DND-41 (cell line): ENCODE measurements at regions not wholly inside any gene's neighbourhood (a gene's known extent, or its start where the extent isn't known, plus 50 kb on each side); places are given as distances from the start of the nearest gene placed in this dataset.

Experiments
- ATAC-seq: fragments of 200-7000 bp; cut with Tn5 transposase; 3 replicates; pipeline ENCODE4 v1.9.1; 2021; ENCODE audit warnings: low read depth; ENCODE audit not compliant: insufficient read depth
- DNase-seq: peaks from one replicate; pipeline ENCODE4 v3.0.0-alpha.2; 2020
- H2AFZ ChIP-seq: 2 replicates; pipeline ENCODE4 v1.6.0; 2012; ENCODE audit warnings: low read depth, low read length
- H3K27ac ChIP-seq: 2 replicates; pipeline ENCODE4 v1.5.1; 2012; ENCODE audit warnings: low read length, inconsistent platforms
- H3K27me3 ChIP-seq: fragments of 200-600 bp; sonication (generic); 2 replicates; pipeline ENCODE4 v1.6.0; 2012; ENCODE audit warnings: low read length, mild to moderate bottlenecking, inconsistent platforms; ENCODE audit not compliant: insufficient read depth, poor library complexity
- H3K36me3 ChIP-seq: 2 replicates; pipeline ENCODE4 v1.5.1; 2012; ENCODE audit warnings: low read length, inconsistent platforms; ENCODE audit not compliant: insufficient read depth
- H3K4me1 ChIP-seq: 2 replicates; pipeline ENCODE4 v1.5.1; 2012; ENCODE audit warnings: mild to moderate bottlenecking, low read length; ENCODE audit not compliant: insufficient read depth
- H3K4me2 ChIP-seq: 2 replicates; pipeline ENCODE4 v1.6.0; 2012; ENCODE audit warnings: mild to moderate bottlenecking, moderate library complexity, low read length, inconsistent platforms; ENCODE audit not compliant: insufficient read depth
- H3K4me3 ChIP-seq, 2 experiments: fragments of 200-600 bp in 1 of 2; shearing (Covaris generic) in 1 of 2; 2 replicates each; pipeline ENCODE4 v1.5.1; 2012 to 2016; ENCODE audit warnings: inconsistent platforms in 2 of 2, low read length in 2 of 2, mild to moderate bottlenecking in 2 of 2, low read depth in 1 of 2, moderate library complexity in 1 of 2
- H3K79me2 ChIP-seq: 2 replicates; pipeline ENCODE4 v1.6.0; 2012; ENCODE audit warnings: low read length, inconsistent platforms; ENCODE audit not compliant: insufficient read depth
- H3K9ac ChIP-seq: 2 replicates; pipeline ENCODE4 v1.6.0; 2012; ENCODE audit warnings: low read depth, mild to moderate bottlenecking, inconsistent platforms, low read length, moderate library complexity
- H3K9me3 ChIP-seq: 2 replicates; pipeline ENCODE4 v1.5.1; 2012; ENCODE audit warnings: low read length, moderate library complexity, mild to moderate bottlenecking, inconsistent platforms; ENCODE audit not compliant: insufficient read depth, severe bottlenecking
- H4K20me1 ChIP-seq: 2 replicates; pipeline ENCODE4 v1.6.0; 2012; ENCODE audit warnings: low read length; ENCODE audit not compliant: insufficient read depth
- CTCF ChIP-seq: IDR thresholded peaks from 2 replicates; pipeline ENCODE4 v1.5.1; 2012; ENCODE audit warnings: borderline replicate concordance, low read length, moderate library complexity, mild to moderate bottlenecking; ENCODE audit not compliant: poor library complexity, severe bottlenecking; ENCODE audit errors: extremely low read depth
- EZH2 ChIP-seq: IDR thresholded peaks from 3 replicates; pipeline ENCODE4 v1.6.1; 2012; ENCODE audit warnings: borderline replicate concordance, low read depth, mild to moderate bottlenecking, moderate library complexity, low read length, inconsistent platforms; ENCODE audit not compliant: severe bottlenecking

GRCh38 chr16:62406387-62406786 lies 370.1 kb upstream of the CDH8 start:
- no peak for TF ChIP-seq EZH2
- no peak for TF ChIP-seq CTCF
- Histone ChIP-seq H3K4me3 (no peak overlapping the region), H3K4me1 (no peaks in the 10 kb centered on the region), H3K9me3 (no peaks in the 10 kb centered on the region), H2AFZ (no peak overlapping the region), H3K79me2 (no peaks in the 10 kb centered on the region), H3K36me3 (no peaks in the 10 kb centered on the region), H3K9ac (no peak overlapping the region), H3K27ac (no peak overlapping the region), H3K4me2 (no peak overlapping the region), H4K20me1 (no peaks in the 10 kb centered on the region), H3K27me3 (no peaks in the 10 kb centered on the region)
- no peak for DNase-seq
- no peak for ATAC-seq

- ATAC-seq = no peak
- H3K9me3 ChIP-seq = no peaks in the 10 kb centered on the region
- H3K4me2 ChIP-seq = no peak overlapping the region
- no peaks in the 10 kb centered on the region for H4K20me1 ChIP-seq
- no peak for DNase-seq
- H3K4me3 ChIP-seq = no peak overlapping the region
- H3K27me3 ChIP-seq = no peaks in the 10 kb centered on the region
- no peak overlapping the region for H3K9ac ChIP-seq
- no peaks in the 10 kb centered on the region for H3K36me3 ChIP-seq
- no peaks in the 10 kb centered on the region for H3K79me2 ChIP-seq
- TF ChIP-seq EZH2 (no peak), CTCF (no peak)
- H3K27ac ChIP-seq = no peak overlapping the region
- H3K4me1 ChIP-seq = no peaks in the 10 kb centered on the region
- no peak overlapping the region for H2AFZ ChIP-seq
Observed at GRCh38 chr16:62404842-62405611, 368.8 kb upstream of the CDH8 start.

- Histone ChIP-seq H4K20me1 (no peaks in the 10 kb centered on the region), H3K27me3 (no peaks in the 10 kb centered on the region), H3K36me3 (no peaks in the 10 kb centered on the region), H3K27ac (no peak overlapping the region), H3K4me1 (no peaks in the 10 kb centered on the region), H3K4me2 (no peak overlapping the region), H3K4me3 (no peak overlapping the region), H2AFZ (no peak overlapping the region), H3K9ac (no peak overlapping the region), H3K9me3 (no peaks in the 10 kb centered on the region), H3K79me2 (no peaks in the 10 kb centered on the region)
- TF ChIP-seq CTCF (no peak), EZH2 (no peak)
- no peak for ATAC-seq
- DNase-seq = no peak
Observed at GRCh38 chr16:62392698-62393097, 356.5 kb upstream of the CDH8 start.

- no peak for TF ChIP-seq EZH2
- TF ChIP-seq CTCF = no peak
Observed at GRCh38 chr16:62391940-62392339, 355.7 kb upstream of the CDH8 start.

More at GRCh38 chr16:62391940-62392339, 355.7 kb upstream of the CDH8 start:
- Histone ChIP-seq H2AFZ (no peak overlapping the region), H4K20me1 (no peaks in the 10 kb centered on the region), H3K27ac (no peak overlapping the region), H3K79me2 (no peaks in the 10 kb centered on the region), H3K4me1 (no peaks in the 10 kb centered on the region), H3K9ac (no peak overlapping the region), H3K9me3 (no peaks in the 10 kb centered on the region), H3K27me3 (no peaks in the 10 kb centered on the region), H3K4me2 (no peak overlapping the region), H3K36me3 (no peaks in the 10 kb centered on the region), H3K4me3 (no peak overlapping the region)
- DNase-seq = no peak
- ATAC-seq = no peak
